ENCODE measurements at regions not wholly inside any gene's neighbourhood (a gene's known extent, or its start where the extent isn't known, plus 50 kb on each side); places are given as distances from the start of the nearest gene placed in this dataset.

GRCh38 chr20:12627485-12627884 lies 381.3 kb upstream of the SPTLC3 start:
- TF ChIP-seq CTCF (conservative IDR thresholded peaks at IDR 0.05; ENCODE audit: low read depth, low read length), result no peak

DNA sequence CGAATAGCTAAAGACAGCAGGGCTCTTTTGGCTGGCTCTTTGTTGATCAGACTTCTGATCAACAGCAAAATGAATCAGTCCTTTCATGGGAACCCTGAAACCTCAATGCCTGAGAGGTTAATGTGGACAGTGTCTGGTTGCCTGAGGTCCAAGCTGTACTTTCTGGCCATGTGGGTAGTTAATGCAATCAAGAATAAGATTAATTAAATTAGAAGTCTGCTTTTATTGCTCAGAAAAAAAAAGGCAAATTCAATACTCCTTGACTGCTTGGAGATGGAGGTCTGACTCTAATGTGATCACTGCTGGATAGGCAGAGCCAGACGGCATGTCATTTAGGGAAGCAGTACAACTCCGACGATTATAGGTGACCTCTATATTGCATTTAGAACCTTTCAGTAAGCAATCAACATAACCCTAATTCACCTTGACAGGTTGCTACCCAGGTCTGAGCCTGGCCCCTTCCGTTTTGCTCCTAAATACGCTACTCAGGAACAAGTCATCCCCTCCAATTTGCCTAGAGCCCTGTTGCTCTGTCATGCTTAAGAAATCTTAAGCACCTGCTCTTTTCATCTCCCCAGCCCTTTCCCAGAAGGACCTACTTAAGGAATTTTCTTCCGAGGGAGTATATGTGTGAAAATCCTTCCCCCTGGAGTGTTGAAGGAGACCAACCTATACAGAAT lies 370.0 kb upstream of the SPTLC3 start:
- TF ChIP-seq CTCF (conservative IDR thresholded peaks at IDR 0.05; ENCODE audit: low read depth, low read length), result no peak
- no peak overlapping the region for H3K4me3 ChIP-seq (ENCODE audit: low read length)
- DNase-seq (ENCODE audit: low read depth), result no peak

More at GRCh38 chr20:12627485-12627884, 381.3 kb upstream of the SPTLC3 start:
- DNase-seq (ENCODE audit: low read depth), result no peak
- no peak overlapping the region for H3K4me3 ChIP-seq (ENCODE audit: low read length)

GRCh38 chr20:12640251-12640650 lies 368.5 kb upstream of the SPTLC3 start:
- no peak overlapping the region for H3K4me3 ChIP-seq (ENCODE audit: low read length)
- DNase-seq (ENCODE audit: low read depth), result no peak
- TF ChIP-seq CTCF (conservative IDR thresholded peaks at IDR 0.05; ENCODE audit: low read depth, low read length), result no peak

DNA sequence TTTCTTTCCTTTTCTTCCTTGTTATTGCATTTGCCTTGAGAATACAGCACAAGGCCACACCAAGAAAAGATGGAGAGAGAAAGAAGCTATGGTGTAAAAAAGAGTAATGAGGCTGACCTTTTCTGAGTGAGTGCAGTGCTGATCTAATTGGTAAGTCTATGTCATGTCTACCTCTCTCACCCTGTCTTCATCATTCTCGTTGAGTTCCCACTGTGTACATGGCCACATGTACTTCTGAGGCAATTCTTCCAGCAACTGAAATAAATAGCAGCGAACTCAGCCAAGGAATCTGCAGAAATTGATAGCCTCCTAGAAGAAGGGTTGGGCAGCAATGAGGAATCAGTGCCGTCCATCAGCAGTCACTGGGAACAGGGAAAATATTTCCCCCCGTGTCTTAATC lies 367.2 kb upstream of the SPTLC3 start:
- no peak for TF ChIP-seq CTCF (conservative IDR thresholded peaks at IDR 0.05; ENCODE audit: low read depth, low read length)
- no peak overlapping the region for H3K4me3 ChIP-seq (ENCODE audit: low read length)
- no peak for DNase-seq (ENCODE audit: low read depth)

GRCh38 chr20:12644461-12644860 lies 364.3 kb upstream of the SPTLC3 start:
- TF ChIP-seq CTCF (conservative IDR thresholded peaks at IDR 0.05; ENCODE audit: low read depth, low read length), result no peak
- no peak for DNase-seq (ENCODE audit: low read depth)
- no peak overlapping the region for H3K4me3 ChIP-seq (ENCODE audit: low read length)

GRCh38 chr20:12649234-12649633 lies 359.5 kb upstream of the SPTLC3 start:
- no peak for TF ChIP-seq CTCF (conservative IDR thresholded peaks at IDR 0.05; ENCODE audit: low read depth, low read length)
- no peak for DNase-seq (ENCODE audit: low read depth)
- no peak overlapping the region for H3K4me3 ChIP-seq (ENCODE audit: low read length)

GRCh38 chr20:12653642-12654041 lies 355.1 kb upstream of the SPTLC3 start:
- DNase-seq (ENCODE audit: low read depth), result no peak
- no peak overlapping the region for H3K4me3 ChIP-seq (ENCODE audit: low read length)
- no peak for TF ChIP-seq CTCF (conservative IDR thresholded peaks at IDR 0.05; ENCODE audit: low read depth, low read length)
